ENCODE measurements at regions not wholly inside any gene's neighbourhood (a gene's known extent, or its start where the extent isn't known, plus 50 kb on each side); places are given as distances from the start of the nearest gene placed in this dataset.
"Not testable (repeated sequence)": the region's sequence is repeated elsewhere in the genome, so short reads cannot be mapped to it uniquely, and the experiment has no call there.

DNA sequence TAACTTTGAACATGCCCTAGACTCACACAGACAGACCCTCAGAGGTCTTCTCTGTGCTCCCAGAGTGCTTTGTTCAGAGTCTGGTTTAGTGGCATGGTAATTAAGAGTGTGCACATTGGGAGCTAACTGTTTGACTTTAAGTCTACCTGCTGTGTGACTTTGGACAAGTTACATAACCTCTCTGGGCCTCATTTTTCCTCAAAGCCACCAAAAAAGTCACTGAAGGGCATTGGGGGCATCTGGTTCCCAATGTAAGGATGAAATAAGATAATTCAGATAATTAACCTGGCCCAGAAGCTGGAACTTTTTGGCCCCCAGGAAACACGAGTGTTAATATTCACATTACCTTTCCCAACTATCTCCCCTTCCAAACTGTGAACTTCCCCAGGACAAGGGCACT lies 341.1 kb downstream of the BCL2L11 start:
- TF ChIP-seq, protein P1, sequence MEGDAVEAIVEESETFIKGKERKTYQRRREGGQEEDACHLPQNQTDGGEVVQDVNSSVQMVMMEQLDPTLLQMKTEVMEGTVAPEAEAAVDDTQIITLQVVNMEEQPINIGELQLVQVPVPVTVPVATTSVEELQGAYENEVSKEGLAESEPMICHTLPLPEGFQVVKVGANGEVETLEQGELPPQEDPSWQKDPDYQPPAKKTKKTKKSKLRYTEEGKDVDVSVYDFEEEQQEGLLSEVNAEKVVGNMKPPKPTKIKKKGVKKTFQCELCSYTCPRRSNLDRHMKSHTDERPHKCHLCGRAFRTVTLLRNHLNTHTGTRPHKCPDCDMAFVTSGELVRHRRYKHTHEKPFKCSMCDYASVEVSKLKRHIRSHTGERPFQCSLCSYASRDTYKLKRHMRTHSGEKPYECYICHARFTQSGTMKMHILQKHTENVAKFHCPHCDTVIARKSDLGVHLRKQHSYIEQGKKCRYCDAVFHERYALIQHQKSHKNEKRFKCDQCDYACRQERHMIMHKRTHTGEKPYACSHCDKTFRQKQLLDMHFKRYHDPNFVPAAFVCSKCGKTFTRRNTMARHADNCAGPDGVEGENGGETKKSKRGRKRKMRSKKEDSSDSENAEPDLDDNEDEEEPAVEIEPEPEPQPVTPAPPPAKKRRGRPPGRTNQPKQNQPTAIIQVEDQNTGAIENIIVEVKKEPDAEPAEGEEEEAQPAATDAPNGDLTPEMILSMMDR (IDR thresholded peaks at IDR 0.05) = not testable (repeated sequence)
- TF ChIP-seq EZH2 (IDR thresholded peaks at IDR 0.05) = not testable (repeated sequence)

Data from neural progenitor cell (in vitro differentiated cells).